T-cell (primary cell): ENCODE measurements at regions not wholly inside any gene's neighbourhood (a gene's known extent, or its start where the extent isn't known, plus 50 kb on each side); places are given as distances from the start of the nearest gene placed in this dataset.
"Not testable (repeated sequence)": the region's sequence is repeated elsewhere in the genome, so short reads cannot be mapped to it uniquely, and the experiment has no call there.

Source experiments
- ATAC-seq, 4 experiments: fragments of 200-7000 bp in 3 of 4; fragments of 150-1000 bp in 1 of 4; cut with Tn5 transposase; replicated peaks in 1 of 4; 1 replicate in 3 of 4; 2 replicates in 1 of 4; pipeline ENCODE4 v1.10.0; 2021; ENCODE audit warnings: moderate library complexity in 3 of 4, mild to moderate bottlenecking in 2 of 4, moderate number of reproducible peaks in 1 of 4
- CTCF ChIA-PET, 2 donors: fragments of 300-600 bp; sonication (Branson Sonifier 250); formaldehyde crosslinking; loops; one replicate each; lab custom pipeline; 2022; ENCODE audit warnings: antibody characterized with exemption in 2 of 2; lab: Charles Lee
- POLR2A ChIA-PET, 2 donors: fragments of 300-600 bp; sonication (Branson Sonifier 250); formaldehyde crosslinking; loops; one replicate each; lab custom pipeline; 2022; ENCODE audit warnings: antibody characterized with exemption in 2 of 2; lab: Charles Lee
- DNase-seq, 35 experiments: peaks; one replicate each; pipeline versions ENCODE4 v3.0.0 to v3.0.0-alpha.2; 2013 to 2023
- H3K27ac ChIP-seq: one replicate; pipeline ENCODE4 v1.5.1; 2013; ENCODE audit warnings: low read length
- H3K27me3 ChIP-seq, 2 experiments: replicated peaks in 1 of 2; 1 replicate in 1 of 2; 2 replicates in 1 of 2; pipeline versions ENCODE4 v1.6.1 to v1.7.0; 2013; ENCODE audit warnings: low read length in 1 of 2, mixed read lengths in 1 of 2; ENCODE audit not compliant: control insufficient read depth in 2 of 2, insufficient read depth in 2 of 2; ENCODE audit errors: extremely low read depth in 1 of 2
- H3K36me3 ChIP-seq, 2 donors: 1 replicate in 1 of 2; 2 replicates in 1 of 2; pipeline versions ENCODE4 v1.6.1 to v1.7.0; 2013; ENCODE audit warnings: low read length in 1 of 2; ENCODE audit not compliant: control insufficient read depth in 2 of 2, insufficient read depth in 1 of 2; ENCODE audit errors: extremely low read depth in 1 of 2
- H3K4me1 ChIP-seq, 2 experiments: 1 replicate in 1 of 2; 2 replicates in 1 of 2; pipeline versions ENCODE4 v1.6.1 to v1.7.0; 2013; ENCODE audit warnings: low read length in 2 of 2, mixed read lengths in 1 of 2; ENCODE audit not compliant: insufficient read depth in 2 of 2, control insufficient read depth in 1 of 2; ENCODE audit errors: extremely low read depth in 1 of 2
- H3K4me3 ChIP-seq, 2 donors: 1 replicate in 1 of 2; 2 replicates in 1 of 2; pipeline versions ENCODE4 v1.5.1 to v1.7.0; 2013; ENCODE audit warnings: mild to moderate bottlenecking in 2 of 2, low read length in 1 of 2, moderate library complexity in 1 of 2; ENCODE audit not compliant: control insufficient read depth in 1 of 2; ENCODE audit errors: extremely low read depth in 1 of 2
- H3K9me3 ChIP-seq: 2 replicates; pipeline ENCODE4 v1.7.0; 2013
- H3K27ac Mint-ChIP-seq, 2 donors: one replicate each; pipeline ENCODE4 v1.8.0; 2020 to 2021; ENCODE audit warnings: mild to moderate bottlenecking in 2 of 2, mixed read lengths in 2 of 2
- H3K27me3 Mint-ChIP-seq, 2 donors: one replicate each; pipeline ENCODE4 v1.8.0; 2021 to 2022; ENCODE audit warnings: mixed read lengths in 2 of 2
- H3K36me3 Mint-ChIP-seq: one replicate; pipeline ENCODE4 v1.8.0; 2021; ENCODE audit warnings: mixed read lengths
- H3K4me1 Mint-ChIP-seq, 3 donors: one replicate each; pipeline ENCODE4 v1.8.0; 2020 to 2022; ENCODE audit warnings: mixed read lengths in 3 of 3, mild to moderate bottlenecking in 1 of 3
- H3K4me3 Mint-ChIP-seq, 3 donors: one replicate each; pipeline ENCODE4 v1.8.0; 2020 to 2022; ENCODE audit warnings: mild to moderate bottlenecking in 3 of 3, mixed read lengths in 3 of 3, moderate library complexity in 3 of 3
- H3K9me3 Mint-ChIP-seq, 3 donors: one replicate each; pipeline ENCODE4 v1.8.0; 2020 to 2022; ENCODE audit warnings: mixed read lengths in 3 of 3
- WGBS: methylation state at CpG from one replicate; pipeline ENCODE4 v1.1.5; 2013; ENCODE audit warnings: missing lambda C conversion rate; ENCODE audit not compliant: insufficient coverage; 5-methylcytosine and 5-hydroxymethylcytosine counted together

GRCh38 chr7:29647691-29648210 lies 84.1 kb downstream of the PRR15 start:
- H3K27ac Mint-ChIP-seq, CTCF ChIA-PET, H3K36me3 ChIP-seq, H3K27me3 Mint-ChIP-seq, POLR2A ChIA-PET, ATAC-seq, H3K36me3 Mint-ChIP-seq, H3K4me3 ChIP-seq, DNase-seq, H3K9me3 ChIP-seq, H3K27ac ChIP-seq, H3K27me3 ChIP-seq, H3K4me1 ChIP-seq, H3K4me1 Mint-ChIP-seq, H3K4me3 Mint-ChIP-seq, H3K9me3 Mint-ChIP-seq: not testable (repeated sequence)
- 70% methylated on average over 3 of the region's 5 CpGs for WGBS

- peaks cover 0 to 3% of the 10 kb centered on the region in 2 donors for H3K27me3 Mint-ChIP-seq
- H3K4me1 ChIP-seq: no peaks in the 10 kb centered on the region
- CTCF ChIA-PET: no interaction called here
- H3K27me3 ChIP-seq: no peaks in the 10 kb centered on the region
- H3K4me3 Mint-ChIP-seq: no peak overlapping the region
- no peaks in the 10 kb centered on the region for H3K9me3 ChIP-seq
- no peaks in the 10 kb centered on the region for H3K36me3 Mint-ChIP-seq
- WGBS: 93% methylated on average over 12 of the region's 33 CpGs
- no peak overlapping the region for H3K27ac ChIP-seq
- H3K4me1 Mint-ChIP-seq: no peaks in the 10 kb centered on the region
- POLR2A ChIA-PET: no interaction called here
- DNase-seq (no peak), ATAC-seq (no peak)
- no peaks in the 10 kb centered on the region for H3K36me3 ChIP-seq
- H3K9me3 Mint-ChIP-seq: no peaks in the 10 kb centered on the region
- no peak overlapping the region for H3K4me3 ChIP-seq
- no peak overlapping the region for H3K27ac Mint-ChIP-seq
Measured at GRCh38 chr7:29649028-29649716, 85.5 kb downstream of the PRR15 start.

- Histone ChIP-seq H3K9me3 (no peaks in the 10 kb centered on the region), H3K27ac (no peak overlapping the region), H3K4me3 (no peak overlapping the region), H3K36me3 (no peaks in the 10 kb centered on the region), H3K27me3 (no peaks in the 10 kb centered on the region), H3K4me1 (no peaks in the 10 kb centered on the region)
- Mint-ChIP-seq H3K9me3 (no peaks in the 10 kb centered on the region), H3K4me1 (no peaks in the 10 kb centered on the region), H3K36me3 (no peaks in the 10 kb centered on the region), H3K27me3 (peaks cover 0 to 3% of the 10 kb centered on the region in 2 donors), H3K4me3 (no peak overlapping the region), H3K27ac (no peak overlapping the region)
- ChIA-PET CTCF (no interaction called here), POLR2A (no interaction called here)
- DNase-seq (no peak), ATAC-seq (no peak)
- WGBS: 100% methylated on average over 3 of the region's 21 CpGs
Measured at GRCh38 chr7:29649876-29650275, 86.2 kb downstream of the PRR15 start.

GRCh38 chr7:29651477-29651876 lies 87.8 kb downstream of the PRR15 start:
- no CpG with 5 or more reads among the region's 2 CpGs for WGBS
- Mint-ChIP-seq H3K9me3 (no peaks in the 10 kb centered on the region), H3K27ac (no peak overlapping the region), H3K27me3 (peaks cover 0 to 3% of the 10 kb centered on the region in 2 donors), H3K36me3 (no peaks in the 10 kb centered on the region), H3K4me3 (no peak overlapping the region), H3K4me1 (no peaks in the 10 kb centered on the region)
- no peak for DNase-seq
- no peaks in the 10 kb centered on the region for H3K36me3 ChIP-seq
- no peaks in the 10 kb centered on the region for H3K9me3 ChIP-seq
- H3K27ac ChIP-seq: no peak overlapping the region
- no peak for ATAC-seq
- ChIA-PET POLR2A (no interaction called here), CTCF (interaction anchor here in 1 of 2 donors (0.6 kb wide), 1 partner anchor 1418 kb away, joined by 5 read pairs; no protein-coding TSS in a partner anchor)
- no peaks in the 10 kb centered on the region for H3K4me1 ChIP-seq
- no peaks in the 10 kb centered on the region for H3K27me3 ChIP-seq
- H3K4me3 ChIP-seq: no peak overlapping the region

- DNase-seq (no peak), ATAC-seq (no peak)
- Histone ChIP-seq H3K4me3 (no peak overlapping the region), H3K27me3 (no peaks in the 10 kb centered on the region), H3K36me3 (no peaks in the 10 kb centered on the region), H3K9me3 (no peaks in the 10 kb centered on the region), H3K27ac (no peak overlapping the region), H3K4me1 (no peaks in the 10 kb centered on the region)
- H3K27ac Mint-ChIP-seq: no peak overlapping the region
- POLR2A ChIA-PET: no interaction called here
- peaks cover 0 to 3% of the 10 kb centered on the region in 2 donors for H3K27me3 Mint-ChIP-seq
- WGBS: 100% methylated on average over 2 of the region's 2 CpGs
- H3K4me3 Mint-ChIP-seq: no peak overlapping the region
- H3K4me1 Mint-ChIP-seq: no peaks in the 10 kb centered on the region
- no peaks in the 10 kb centered on the region for H3K36me3 Mint-ChIP-seq
- H3K9me3 Mint-ChIP-seq: no peaks in the 10 kb centered on the region
- CTCF ChIA-PET: no interaction called here
Measured at GRCh38 chr7:29652556-29652955, 88.9 kb downstream of the PRR15 start.

GRCh38 chr7:29654340-29654739 lies 90.7 kb downstream of the PRR15 start:
- H3K36me3 ChIP-seq, POLR2A ChIA-PET, H3K27ac Mint-ChIP-seq, H3K4me1 ChIP-seq, H3K27me3 ChIP-seq, ATAC-seq, DNase-seq, CTCF ChIA-PET, H3K9me3 Mint-ChIP-seq, H3K4me3 Mint-ChIP-seq, H3K4me3 ChIP-seq, H3K4me1 Mint-ChIP-seq, H3K36me3 Mint-ChIP-seq, H3K9me3 ChIP-seq, H3K27ac ChIP-seq, H3K27me3 Mint-ChIP-seq: not testable (repeated sequence)
- 93% methylated on average over 2 of the region's 4 CpGs for WGBS
